GM12878 (cell line): ENCODE measurements at regions not wholly inside any gene's neighbourhood (a gene's known extent, or its start where the extent isn't known, plus 50 kb on each side); places are given as distances from the start of the nearest gene placed in this dataset.

Experiments
- ATAC-seq: fragments of 200-7000 bp; cut with Tn5 transposase; 3 replicates; pipeline ENCODE4 v1.9.1; 2020; ENCODE audit warnings: mild to moderate bottlenecking, moderate library complexity
- BruUV-seq: library from RNA; stranded (reverse); fragments of 400-500 nt; replicated peaks from 2 replicates; lab custom pipeline; 2021; lab: Mats Ljungman, UMichigan
- CTCF ChIA-PET: fragments of 300-600 bp; sonication (Branson Sonifier 250); formaldehyde crosslinking; extraction: SDS; loops from one replicate; lab custom pipeline; 2021; ENCODE audit warnings: inconsistent platforms; lab: Yijun Ruan, JAX
- POLR2A ChIA-PET: fragments of 350-600 bp; formaldehyde crosslinking; extraction: SDS; loops from one replicate; lab custom pipeline; 2021; ENCODE audit warnings: inconsistent platforms; lab: Charles Lee
- RAD21 ChIA-PET: fragments of 300-600 bp; sonication (Branson Sonifier 250); formaldehyde crosslinking; loops from one replicate; lab custom pipeline; 2023; ENCODE audit warnings: antibody characterized with exemption; ENCODE audit not compliant: unreplicated experiment; lab: Charles Lee
- SMC1A ChIA-PET: fragments of 300-600 bp; sonication (Branson Sonifier 250); formaldehyde crosslinking; loops from one replicate; lab custom pipeline; 2023; ENCODE audit not compliant: unreplicated experiment, uncharacterized antibody; lab: Charles Lee
- DNase-seq: peaks from one replicate; pipeline ENCODE4 v3.0.0-alpha.2; 2011; ENCODE audit warnings: low read depth, low spot score
- FAIRE-seq: peaks from 3 replicates; lab custom pipeline; 2011; peaks lifted over from hg19 to GRCh38; lab: Jason Lieb, UNC
- H2AFZ ChIP-seq: 2 replicates; pipeline ENCODE4 v1.6.0; 2011; ENCODE audit warnings: low read depth, low read length, control low read depth; ENCODE audit not compliant: control insufficient read depth
- H3K27ac ChIP-seq: 2 replicates; pipeline ENCODE4 v1.5.1; 2011; ENCODE audit warnings: control low read depth; ENCODE audit not compliant: control insufficient read depth, insufficient read depth
- H3K27me3 ChIP-seq, 2 experiments: replicated peaks in 1 of 2; 2 replicates each; pipeline versions ENCODE4 v1.6.0 to v1.6.1; 2011; ENCODE audit warnings: low read length in 1 of 2; ENCODE audit not compliant: control insufficient read depth in 2 of 2, insufficient read depth in 2 of 2
- H3K36me3 ChIP-seq, 2 experiments: 2 replicates each; pipeline ENCODE4 v1.5.1; 2011; ENCODE audit warnings: low read length in 1 of 2; ENCODE audit not compliant: control insufficient read depth in 2 of 2, insufficient read depth in 2 of 2
- H3K4me1 ChIP-seq: 2 replicates; pipeline ENCODE4 v1.6.1; 2011; ENCODE audit warnings: mild to moderate bottlenecking, low read length, moderate library complexity, mixed read lengths; ENCODE audit not compliant: control insufficient read depth, insufficient read depth
- H3K4me2 ChIP-seq: 2 replicates; pipeline ENCODE4 v1.6.0; 2011; ENCODE audit warnings: control low read depth; ENCODE audit not compliant: control insufficient read depth, insufficient read depth
- H3K4me3 ChIP-seq: fragments of 200-600 bp; sonication (generic); 2 replicates; pipeline ENCODE4 v1.5.1; 2016
- H3K79me2 ChIP-seq: 2 replicates; pipeline ENCODE4 v1.6.0; 2011; ENCODE audit warnings: low read length; ENCODE audit not compliant: control insufficient read depth, insufficient read depth
- H3K9ac ChIP-seq: 2 replicates; pipeline ENCODE4 v1.8.0; 2011; ENCODE audit warnings: low read length, control low read depth, mixed read lengths; ENCODE audit not compliant: control insufficient read depth, insufficient read depth
- H3K9me3 ChIP-seq: replicated peaks from 3 replicates; pipeline ENCODE4 v1.5.1; 2011; ENCODE audit warnings: mild to moderate bottlenecking, low read length; ENCODE audit not compliant: control insufficient read depth, insufficient read depth
- H4K20me1 ChIP-seq: 2 replicates; pipeline ENCODE4 v1.6.0; 2011; ENCODE audit not compliant: control insufficient read depth, insufficient read depth
- BMI1 ChIP-seq: fragments of 450-650 bp; IDR thresholded peaks from 2 replicates; pipeline ENCODE4 v1.6.1; 2016; ENCODE audit warnings: mild to moderate bottlenecking, moderate library complexity, borderline replicate concordance
- CBX5 ChIP-seq: sonication (generic); IDR thresholded peaks from 2 replicates; pipeline ENCODE4 v1.6.1; 2016; ENCODE audit warnings: low read depth, moderate library complexity, mild to moderate bottlenecking, inconsistent platforms
- CEBPB ChIP-seq, 2 experiments: fragments of 150-350 bp in 1 of 2; IDR thresholded peaks; 2 replicates each; pipeline ENCODE4 v1.6.1; 2012 to 2014; ENCODE audit warnings: low read depth in 2 of 2, low read length in 2 of 2, borderline replicate concordance in 1 of 2, inconsistent platforms in 1 of 2
- ESRRA ChIP-seq: IDR thresholded peaks from 2 replicates; pipeline ENCODE4 v1.6.1; 2012; ENCODE audit warnings: mild to moderate bottlenecking, low read length, improper control_type of control experiment
- FOXM1 ChIP-seq: IDR thresholded peaks from 2 replicates; pipeline ENCODE4 v1.6.1; 2012; ENCODE audit warnings: low read depth, mild to moderate bottlenecking, inconsistent platforms, low read length, moderate library complexity
- KDM1A ChIP-seq: fragments of 200-600 bp; sonication (generic); IDR thresholded peaks from 2 replicates; pipeline ENCODE4 v1.6.1; 2016; ENCODE audit warnings: borderline replicate concordance
- MTA2 ChIP-seq: fragments of 450-650 bp; IDR thresholded peaks from 2 replicates; pipeline ENCODE4 v1.6.1; 2016; ENCODE audit warnings: low read depth, mild to moderate bottlenecking, moderate library complexity
- MYC ChIP-seq: IDR thresholded peaks from 2 replicates; pipeline ENCODE4 v1.6.1; 2011; ENCODE audit warnings: mild to moderate bottlenecking, low read length, moderate library complexity, inconsistent platforms; ENCODE audit not compliant: insufficient read depth, insufficient replicate concordance, insufficient read length, severe bottlenecking
- NFYB ChIP-seq: IDR thresholded peaks from 2 replicates; pipeline ENCODE4 v1.6.1; 2011; ENCODE audit warnings: low read depth, mild to moderate bottlenecking, low read length, improper control_type of control experiment, moderate library complexity; ENCODE audit not compliant: insufficient read depth
- RUNX3 ChIP-seq: IDR thresholded peaks from 2 replicates; pipeline ENCODE4 v1.6.1; 2012; ENCODE audit warnings: low read length, inconsistent platforms
- SMAD1 ChIP-seq: fragments of 450-650 bp; IDR thresholded peaks from 2 replicates; pipeline ENCODE4 v1.6.1; 2018; ENCODE audit warnings: mild to moderate bottlenecking, low read depth; ENCODE audit not compliant: partially characterized antibody
- STAT3 ChIP-seq: IDR thresholded peaks from 2 replicates; pipeline ENCODE4 v1.6.1; 2011; ENCODE audit warnings: low read depth, low read length, improper control_type of control experiment
- SUPT20H ChIP-seq: IDR thresholded peaks from 2 replicates; pipeline ENCODE4 v1.6.1; 2011; ENCODE audit warnings: low read depth, mild to moderate bottlenecking, low read length, moderate library complexity, borderline replicate concordance; ENCODE audit not compliant: control insufficient read depth
- TARDBP ChIP-seq: IDR thresholded peaks from 2 replicates; pipeline ENCODE4 v1.6.1; 2016; ENCODE audit warnings: borderline replicate concordance
- TCF3 ChIP-seq: IDR thresholded peaks from 2 replicates; pipeline ENCODE4 v1.6.1; 2012; ENCODE audit warnings: low read depth, mild to moderate bottlenecking, low read length, borderline replicate concordance; ENCODE audit not compliant: insufficient read depth
- TCF7 ChIP-seq: IDR thresholded peaks from 2 replicates; pipeline ENCODE4 v1.6.1; 2014; ENCODE audit warnings: antibody characterized with exemption, borderline replicate concordance
- ZNF622 ChIP-seq: fragments of 450-650 bp; IDR thresholded peaks from 2 replicates; pipeline ENCODE4 v1.6.1; 2017; ENCODE audit warnings: mild to moderate bottlenecking, inconsistent platforms
- WGBS: methylation state at CpG from one replicate; pipeline ENCODE4 v1.1.6; 2016; ENCODE audit warnings: low lambda C conversion rate; ENCODE audit not compliant: insufficient replicate concordance, insufficient coverage; ENCODE audit errors: missing lambda C conversion rate; 5-methylcytosine and 5-hydroxymethylcytosine counted together
- in situ Hi-C: fragments of 300-500 bp; cut with MboI; formaldehyde crosslinking; loops from 9 replicates; pipeline ENCODE4 v1.14.3; 2018; ENCODE audit warnings: mixed read lengths
- intact Hi-C: fragments of 100-400 bp; cut with micrococcal nuclease; formaldehyde crosslinking; loops from one replicate; pipeline ENCODE4 v1.14.2; 2022; ENCODE audit not compliant: unreplicated experiment

DNA sequence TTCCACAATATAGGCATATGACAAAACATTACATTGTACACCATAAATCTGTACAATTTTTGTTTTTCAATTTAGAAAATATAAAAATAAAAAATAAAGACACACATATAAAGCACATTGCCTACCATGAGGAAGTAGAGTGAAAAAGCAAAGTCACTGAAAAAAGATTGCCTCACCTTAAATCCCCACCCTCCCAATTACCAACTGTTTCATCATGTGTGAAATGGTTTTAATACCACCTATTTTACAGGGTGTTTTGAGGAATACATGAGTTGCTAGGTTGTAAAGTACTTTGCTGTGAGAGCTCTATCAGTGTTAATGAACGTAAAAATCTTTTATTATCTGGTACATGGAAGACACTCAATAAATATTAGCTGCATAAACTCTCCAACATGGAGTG is 373.6 kb upstream of the NDST3 start:
- Histone ChIP-seq H4K20me1 (no peaks in the 10 kb centered on the region), H3K79me2 (no peaks in the 10 kb centered on the region), H3K4me1 (no peaks in the 10 kb centered on the region), H3K36me3 (no peaks in the 10 kb centered on the region), H2AFZ (no peak overlapping the region), H3K9ac (no peak overlapping the region), H3K27me3 (no peaks in the 10 kb centered on the region), H3K9me3 (no peaks in the 10 kb centered on the region), H3K27ac (no peak overlapping the region), H3K4me2 (no peak overlapping the region), H3K4me3 (no peak overlapping the region)
- RAD21 ChIA-PET, result no interaction called here
- SMC1A ChIA-PET, result no interaction called here
- DNase-seq, result no peak
- POLR2A ChIA-PET, result no interaction called here
- in situ Hi-C loops, result no loop called here
- intact Hi-C loops, result no loop called here
- WGBS, result 5% methylated on average over 1 of the region's 1 CpG
- no TSS peak for BruUV-seq
- TF ChIP-seq MYC (no peak), CBX5 (no peak), BMI1 (no peak)
- CTCF ChIA-PET, result no interaction called here
- ATAC-seq, result no peak
- FAIRE-seq, result no peak

- Histone ChIP-seq H3K4me1 (no peaks in the 10 kb centered on the region), H3K4me2 (no peak overlapping the region), H3K27me3 (no peaks in the 10 kb centered on the region), H3K9ac (no peak overlapping the region), H3K4me3 (no peak overlapping the region), H3K79me2 (no peaks in the 10 kb centered on the region), H3K9me3 (no peaks in the 10 kb centered on the region), H2AFZ (no peak overlapping the region), H3K27ac (no peak overlapping the region), H4K20me1 (no peaks in the 10 kb centered on the region), H3K36me3 (no peaks in the 10 kb centered on the region)
- no peak for ATAC-seq
- intact Hi-C loops, result no loop called here
- ChIA-PET POLR2A (no interaction called here), CTCF (no interaction called here), RAD21 (no interaction called here), SMC1A (no interaction called here)
- DNase-seq, result no peak
- no TSS peak for BruUV-seq
- in situ Hi-C loops, result no loop called here
- WGBS, result 40% methylated on average over 2 of the region's 2 CpGs
- FAIRE-seq, result no peak
- TF ChIP-seq NFYB (no peak), CEBPB (IDR thresholded peaks at IDR 0.05; ENCODE audit: borderline replicate concordance in 1 of 2, low read depth in 2 of 2, low read length in 2 of 2) (no peak), RUNX3 (no peak), KDM1A (no peak), ESRRA (no peak), SMAD1 (no peak), TCF7 (no peak), ZNF622 (no peak), TARDBP (no peak), MTA2 (no peak), STAT3 (no peak), FOXM1 (no peak), BMI1 (no peak), SUPT20H (no peak), TCF3 (no peak)
Measured at GRCh38 chr4:117661091-117662072, 372.9 kb upstream of the NDST3 start.
